Activated naive CD8-positive, alpha-beta T cell treated with anti-CD3 and anti-CD28 coated beads for 36 hours (primary cell): ENCODE measurements at regions not wholly inside any gene's neighbourhood (a gene's known extent, or its start where the extent isn't known, plus 50 kb on each side); places are given as distances from the start of the nearest gene placed in this dataset.

ENCODE experiments used
- DNase-seq: peaks from one replicate; pipeline ENCODE4 v3.0.0; 2021
- H3K27ac Mint-ChIP-seq: one replicate; pipeline ENCODE4 v1.8.0; 2022; ENCODE audit warnings: mild to moderate bottlenecking, moderate library complexity, mixed read lengths
- H3K27me3 Mint-ChIP-seq: one replicate; pipeline ENCODE4 v1.8.0; 2022; ENCODE audit warnings: mild to moderate bottlenecking, mixed read lengths
- H3K36me3 Mint-ChIP-seq: one replicate; pipeline ENCODE4 v1.8.0; 2021; ENCODE audit warnings: mild to moderate bottlenecking, mixed read lengths
- H3K4me1 Mint-ChIP-seq: one replicate; pipeline ENCODE4 v1.8.0; 2021; ENCODE audit warnings: mixed read lengths
- H3K4me3 Mint-ChIP-seq: one replicate; pipeline ENCODE4 v1.8.0; 2022; ENCODE audit warnings: mild to moderate bottlenecking, moderate library complexity, mixed read lengths
- H3K9me3 Mint-ChIP-seq: one replicate; pipeline ENCODE4 v1.8.0; 2022; ENCODE audit warnings: mixed read lengths

DNA sequence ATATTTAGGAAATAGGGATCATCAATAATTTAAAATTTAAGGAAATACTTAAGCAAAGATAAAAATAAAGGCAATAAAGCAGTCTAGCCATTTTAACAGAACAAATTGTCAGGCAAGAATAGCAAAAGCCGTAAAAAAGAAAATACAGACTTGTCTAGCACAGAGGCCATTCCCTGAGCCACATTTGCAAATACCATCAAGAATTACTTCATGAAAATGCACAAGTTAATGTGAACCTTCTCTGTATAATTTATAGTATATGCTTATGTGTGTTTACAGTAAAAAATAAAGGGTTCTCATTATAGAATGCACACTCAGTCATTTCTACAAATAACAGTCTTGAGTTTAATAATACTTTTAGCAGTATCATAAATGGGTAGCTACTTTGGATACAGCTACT, 505.9 kb upstream of the CPEB2 start:
- Mint-ChIP-seq H3K4me3 (no peak overlapping the region), H3K27ac (no peak overlapping the region), H3K9me3 (no peaks in the 10 kb centered on the region), H3K36me3 (no peaks in the 10 kb centered on the region), H3K4me1 (no peaks in the 10 kb centered on the region), H3K27me3 (no peaks in the 10 kb centered on the region)
- DNase-seq = no peak

DNA sequence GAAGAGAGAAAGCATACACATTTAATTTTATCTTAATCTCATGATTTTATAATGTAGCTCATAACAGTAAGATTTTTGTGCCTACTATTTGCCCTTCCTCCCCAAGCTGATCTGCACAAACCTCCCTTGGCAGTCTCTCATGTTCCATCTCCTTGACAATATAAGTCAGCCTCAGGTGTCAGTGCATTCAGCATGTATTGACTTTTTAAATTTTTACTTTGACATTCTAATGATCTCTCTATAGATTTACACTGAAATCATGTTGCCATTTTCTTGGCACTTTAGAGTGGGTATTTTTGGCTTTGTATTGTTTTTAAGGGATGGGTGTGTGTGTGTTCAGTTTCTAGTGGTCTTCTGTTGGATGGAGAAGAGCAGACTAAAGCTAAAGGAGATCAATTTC, 505.3 kb upstream of the CPEB2 start:
- H3K4me1 Mint-ChIP-seq = no peaks in the 10 kb centered on the region
- H3K9me3 Mint-ChIP-seq = no peaks in the 10 kb centered on the region
- H3K27me3 Mint-ChIP-seq = no peaks in the 10 kb centered on the region
- no peak overlapping the region for H3K4me3 Mint-ChIP-seq
- no peaks in the 10 kb centered on the region for H3K36me3 Mint-ChIP-seq
- no peak overlapping the region for H3K27ac Mint-ChIP-seq
- no peak for DNase-seq

DNA sequence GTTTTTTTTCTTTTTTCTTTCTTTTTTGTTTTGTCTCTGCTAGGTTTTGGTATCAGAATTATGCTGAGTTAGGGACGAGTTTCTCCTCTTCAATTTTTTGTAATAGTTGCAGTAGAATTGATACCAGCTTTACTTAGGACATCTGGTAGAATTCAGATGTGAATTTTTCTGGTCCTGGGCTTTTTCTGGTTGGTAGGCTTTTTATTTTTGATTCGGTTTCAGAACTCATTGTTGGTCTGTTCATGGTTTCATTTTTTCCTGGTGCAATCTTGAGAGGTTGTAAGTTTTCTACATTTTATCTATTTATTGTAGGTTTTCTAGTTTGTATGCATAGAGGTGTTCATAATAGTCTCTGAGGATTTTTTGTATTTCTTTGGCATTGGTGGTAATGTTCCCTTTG, 498.1 kb upstream of the CPEB2 start:
- Mint-ChIP-seq H3K27ac (no peak overlapping the region), H3K27me3 (peaks cover 20% of the 10 kb centered on the region), H3K36me3 (no peaks in the 10 kb centered on the region), H3K4me3 (no peak overlapping the region), H3K9me3 (peaks cover 1% of the 10 kb centered on the region), H3K4me1 (no peaks in the 10 kb centered on the region)
- no peak for DNase-seq

DNA sequence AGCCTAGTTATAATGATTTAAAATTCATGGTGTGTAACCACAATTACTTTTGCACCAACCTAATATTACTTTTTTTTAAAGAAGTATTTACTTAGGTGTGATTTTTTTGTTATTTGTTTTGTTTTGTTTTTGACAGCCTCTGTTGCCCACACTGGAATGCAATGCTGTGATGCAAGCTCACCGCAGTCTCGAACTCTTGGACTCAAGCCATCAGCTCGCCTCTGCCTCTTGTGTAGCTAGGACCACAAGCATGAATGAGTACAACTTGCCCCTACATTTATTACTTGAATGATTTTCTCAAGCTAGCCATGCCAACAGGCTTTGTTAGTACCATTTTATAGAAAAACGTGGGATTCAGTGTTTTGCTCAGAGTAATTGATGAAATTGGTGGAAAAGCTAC, 488.8 kb upstream of the CPEB2 start:
- peaks cover 11% of the 10 kb centered on the region for H3K27me3 Mint-ChIP-seq
- no peak overlapping the region for H3K27ac Mint-ChIP-seq
- DNase-seq = no peak
- H3K9me3 Mint-ChIP-seq = no peaks in the 10 kb centered on the region
- no peaks in the 10 kb centered on the region for H3K4me1 Mint-ChIP-seq
- no peaks in the 10 kb centered on the region for H3K36me3 Mint-ChIP-seq
- no peak overlapping the region for H3K4me3 Mint-ChIP-seq

DNA sequence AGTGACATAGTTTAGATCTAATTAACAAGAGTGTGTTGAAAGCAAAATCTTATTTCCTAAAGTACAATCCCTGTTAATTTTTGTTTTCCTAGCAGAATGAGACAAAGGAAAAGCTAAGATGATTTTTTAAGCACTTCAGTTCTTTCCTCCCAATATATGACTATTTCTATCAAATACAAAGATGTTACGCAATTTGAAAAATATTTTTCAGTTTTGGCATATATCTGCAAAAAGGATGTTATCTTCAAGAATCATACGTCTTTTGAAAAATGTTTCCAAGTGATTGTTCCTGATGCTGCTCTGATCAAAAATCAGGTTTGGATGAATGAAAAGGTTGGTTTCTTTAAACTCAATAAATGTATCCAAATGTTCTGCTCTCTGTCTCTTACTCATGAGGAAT, 486.7 kb upstream of the CPEB2 start:
- no peak overlapping the region for H3K4me3 Mint-ChIP-seq
- peaks cover 7% of the 10 kb centered on the region for H3K27me3 Mint-ChIP-seq
- no peaks in the 10 kb centered on the region for H3K36me3 Mint-ChIP-seq
- H3K9me3 Mint-ChIP-seq = no peaks in the 10 kb centered on the region
- no peak overlapping the region for H3K27ac Mint-ChIP-seq
- no peaks in the 10 kb centered on the region for H3K4me1 Mint-ChIP-seq
- DNase-seq = no peak

DNA sequence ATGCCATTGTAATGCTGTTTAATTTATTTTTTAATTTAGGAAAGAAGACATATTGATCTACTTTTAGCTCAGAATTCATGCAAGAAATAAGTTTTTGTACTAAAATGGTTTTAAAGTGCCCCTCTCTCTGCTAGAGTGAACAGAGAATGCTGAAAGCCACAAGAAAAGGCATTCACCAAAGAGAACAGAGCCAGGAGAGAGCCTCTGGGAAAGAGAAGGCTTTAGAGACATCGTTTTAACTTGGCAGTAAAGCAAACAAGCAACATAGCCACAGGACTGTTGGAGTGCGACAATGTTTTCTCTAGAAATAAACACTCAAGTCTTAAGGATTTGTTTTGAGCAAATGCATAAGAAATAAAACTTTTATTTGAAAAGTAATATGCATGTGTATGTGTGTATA, 484.1 kb upstream of the CPEB2 start:
- Mint-ChIP-seq H3K36me3 (no peaks in the 10 kb centered on the region), H3K27ac (no peak overlapping the region), H3K9me3 (no peaks in the 10 kb centered on the region), H3K4me1 (no peaks in the 10 kb centered on the region), H3K27me3 (peaks cover 4% of the 10 kb centered on the region), H3K4me3 (no peak overlapping the region)
- no peak for DNase-seq

DNA sequence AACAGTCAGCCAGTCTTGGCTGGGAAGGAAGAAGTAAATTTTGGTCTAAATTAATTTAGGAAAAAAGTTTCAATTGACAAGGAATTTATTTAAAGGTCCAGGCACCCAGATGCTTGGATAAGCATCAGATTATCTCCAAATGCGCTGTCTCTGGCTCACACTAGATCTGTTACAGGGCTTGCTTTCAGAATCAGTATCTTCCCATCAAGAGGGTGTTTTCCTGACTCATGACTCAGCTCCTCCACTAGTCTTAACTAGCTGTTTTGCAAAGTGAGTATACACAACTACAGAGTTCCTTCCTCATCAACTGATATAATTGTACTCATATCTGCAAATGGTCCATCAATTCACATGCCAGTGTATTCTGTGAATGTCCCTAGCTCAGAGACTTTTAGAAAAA, 482.1 kb upstream of the CPEB2 start:
- peaks cover 4% of the 10 kb centered on the region for H3K27me3 Mint-ChIP-seq
- no peaks in the 10 kb centered on the region for H3K36me3 Mint-ChIP-seq
- H3K4me1 Mint-ChIP-seq = no peaks in the 10 kb centered on the region
- H3K9me3 Mint-ChIP-seq = no peaks in the 10 kb centered on the region
- H3K27ac Mint-ChIP-seq = no peak overlapping the region
- no peak overlapping the region for H3K4me3 Mint-ChIP-seq
- no peak for DNase-seq

DNA sequence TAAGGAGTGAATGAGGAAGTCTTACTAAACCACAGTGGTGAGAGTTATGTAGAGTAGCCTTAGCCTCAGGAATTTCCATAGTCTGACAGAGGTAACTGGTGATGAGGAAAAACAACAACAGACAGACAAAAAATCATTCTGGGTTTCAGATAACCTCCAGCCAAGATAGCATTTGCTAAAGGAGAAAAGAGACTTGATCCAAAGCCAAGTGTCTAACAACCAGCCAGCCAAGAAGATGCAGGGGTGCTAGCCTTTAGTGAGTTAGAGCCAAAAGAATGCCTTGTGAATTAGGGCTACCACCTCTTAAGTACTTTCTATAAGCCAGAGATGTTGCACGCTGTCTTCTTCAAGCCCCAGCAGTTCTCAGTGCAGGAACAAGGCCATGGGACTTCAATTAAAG, 478.0 kb upstream of the CPEB2 start:
- H3K4me3 Mint-ChIP-seq = no peak overlapping the region
- H3K4me1 Mint-ChIP-seq = no peaks in the 10 kb centered on the region
- no peaks in the 10 kb centered on the region for H3K9me3 Mint-ChIP-seq
- DNase-seq = no peak
- H3K36me3 Mint-ChIP-seq = no peaks in the 10 kb centered on the region
- H3K27me3 Mint-ChIP-seq = peaks cover 4% of the 10 kb centered on the region
- no peak overlapping the region for H3K27ac Mint-ChIP-seq

DNA sequence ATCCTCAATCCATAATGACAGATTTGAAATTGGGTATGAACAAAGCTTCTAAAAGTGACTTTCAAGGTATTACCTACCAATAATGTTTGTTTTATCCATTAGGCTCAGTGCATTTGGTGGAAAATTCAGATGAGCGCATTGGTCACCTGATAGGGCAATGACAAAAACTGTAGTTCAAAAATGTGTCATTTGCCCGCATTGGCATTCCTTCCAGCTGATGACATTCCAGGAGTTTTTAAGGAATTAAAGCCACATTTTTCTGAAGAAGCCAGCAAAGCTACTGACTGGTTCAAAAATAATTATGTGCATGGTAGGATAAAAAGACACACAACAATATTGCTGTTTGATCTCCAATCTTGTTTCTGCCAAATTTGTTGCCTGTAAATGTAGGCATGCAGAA, 473.4 kb upstream of the CPEB2 start:
- no peaks in the 10 kb centered on the region for H3K36me3 Mint-ChIP-seq
- no peaks in the 10 kb centered on the region for H3K9me3 Mint-ChIP-seq
- no peak overlapping the region for H3K27ac Mint-ChIP-seq
- H3K4me3 Mint-ChIP-seq = no peak overlapping the region
- no peaks in the 10 kb centered on the region for H3K4me1 Mint-ChIP-seq
- no peak for DNase-seq
- no peaks in the 10 kb centered on the region for H3K27me3 Mint-ChIP-seq

DNA sequence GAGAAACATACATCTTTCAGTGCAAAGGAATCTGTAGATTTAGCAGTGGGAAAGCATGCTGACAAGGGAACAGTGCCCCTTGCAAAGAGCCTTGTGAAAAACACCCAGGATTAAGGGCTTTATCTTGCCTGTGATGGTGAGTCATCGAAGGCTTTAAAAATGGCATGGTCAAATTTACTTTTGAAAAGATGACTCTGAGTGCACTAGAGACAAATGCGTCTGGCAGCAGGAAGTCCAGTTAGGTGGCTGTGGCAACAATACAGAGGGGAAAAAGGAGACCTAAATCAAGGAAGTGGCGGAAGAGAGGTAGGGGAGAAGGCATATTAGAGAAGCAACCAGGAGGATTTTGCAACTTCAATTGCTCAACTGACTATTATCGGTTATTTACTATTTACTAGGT, 472.6 kb upstream of the CPEB2 start:
- H3K36me3 Mint-ChIP-seq = no peaks in the 10 kb centered on the region
- no peak overlapping the region for H3K27ac Mint-ChIP-seq
- no peaks in the 10 kb centered on the region for H3K9me3 Mint-ChIP-seq
- no peaks in the 10 kb centered on the region for H3K4me1 Mint-ChIP-seq
- no peak overlapping the region for H3K4me3 Mint-ChIP-seq
- no peaks in the 10 kb centered on the region for H3K27me3 Mint-ChIP-seq
- no peak for DNase-seq

DNA sequence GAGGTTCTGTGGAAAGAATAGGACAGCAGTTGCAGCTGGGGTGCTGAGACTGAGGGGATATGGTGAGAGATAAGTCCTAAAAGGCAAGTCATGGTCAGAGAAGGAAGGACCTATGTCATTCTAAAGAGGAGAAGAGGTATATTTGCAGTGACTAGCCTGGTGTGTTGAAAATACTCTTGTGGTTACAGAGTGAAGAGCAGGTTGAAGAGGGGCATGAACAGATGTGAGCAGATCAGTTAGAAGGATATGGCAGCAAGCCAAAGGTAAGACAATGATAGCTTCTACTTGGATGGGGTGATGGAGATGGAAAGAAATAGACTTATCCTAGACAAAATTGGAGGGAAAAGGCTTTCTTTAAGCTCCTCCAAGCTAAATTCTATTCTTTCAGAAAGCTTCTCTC, 469.8 kb upstream of the CPEB2 start:
- no peak overlapping the region for H3K27ac Mint-ChIP-seq

DNA sequence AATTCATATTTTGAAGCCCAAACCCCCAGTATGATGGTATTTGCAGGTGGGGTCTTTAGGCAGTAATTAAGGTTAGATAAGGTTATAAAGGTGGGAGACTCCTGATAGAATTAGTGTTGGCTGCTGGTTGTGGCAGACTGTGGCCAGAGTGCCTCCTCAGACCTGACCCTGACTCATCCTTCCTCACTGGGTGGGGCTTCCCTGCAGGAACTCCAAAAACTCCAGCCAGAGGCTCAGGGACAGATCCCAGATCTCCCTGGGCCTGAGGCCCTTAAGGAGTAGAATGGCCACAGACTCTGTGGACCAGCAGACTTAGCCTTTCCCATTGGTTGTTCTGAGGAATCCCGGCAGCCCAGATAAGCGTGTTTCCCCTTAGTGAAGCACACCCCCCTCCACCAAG, 463.0 kb upstream of the CPEB2 start:
- H3K27me3 Mint-ChIP-seq = peaks cover 10% of the 10 kb centered on the region
- no peaks in the 10 kb centered on the region for H3K36me3 Mint-ChIP-seq
- no peaks in the 10 kb centered on the region for H3K4me1 Mint-ChIP-seq
- no peak for DNase-seq
- H3K9me3 Mint-ChIP-seq = peaks cover 2% of the 10 kb centered on the region
- H3K27ac Mint-ChIP-seq = no peak overlapping the region
- H3K4me3 Mint-ChIP-seq = no peak overlapping the region

More for the DNA sequence above, 469.8 kb upstream of the CPEB2 start:
- H3K4me1 Mint-ChIP-seq = no peaks in the 10 kb centered on the region
- no peaks in the 10 kb centered on the region for H3K27me3 Mint-ChIP-seq
- no peaks in the 10 kb centered on the region for H3K36me3 Mint-ChIP-seq
- no peak overlapping the region for H3K4me3 Mint-ChIP-seq
- DNase-seq = no peak
- H3K9me3 Mint-ChIP-seq = no peaks in the 10 kb centered on the region

DNA sequence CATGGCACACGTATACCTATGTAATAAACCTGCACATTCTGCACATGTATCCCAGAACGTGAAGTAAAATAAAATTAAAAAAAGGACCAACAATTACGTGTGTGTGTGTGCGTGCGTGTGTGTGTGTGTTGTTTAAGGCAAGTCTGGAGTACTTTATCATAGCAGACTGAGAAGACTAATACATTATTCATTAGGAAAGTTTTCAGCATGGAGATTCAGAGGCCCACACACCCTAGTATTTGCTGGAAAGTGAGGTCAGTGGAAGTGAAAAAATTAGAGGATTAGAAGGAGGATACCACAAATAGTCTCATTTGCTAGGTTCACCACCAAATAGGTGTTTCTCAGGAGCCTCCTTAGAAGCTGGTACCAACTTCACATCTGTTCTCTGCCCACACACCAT, 457.1 kb upstream of the CPEB2 start:
- Mint-ChIP-seq H3K4me1 (no peaks in the 10 kb centered on the region), H3K9me3 (peaks cover 6% of the 10 kb centered on the region), H3K27ac (no peak overlapping the region), H3K27me3 (peaks cover 4% of the 10 kb centered on the region), H3K36me3 (no peaks in the 10 kb centered on the region), H3K4me3 (no peak overlapping the region)
- DNase-seq = no peak

DNA sequence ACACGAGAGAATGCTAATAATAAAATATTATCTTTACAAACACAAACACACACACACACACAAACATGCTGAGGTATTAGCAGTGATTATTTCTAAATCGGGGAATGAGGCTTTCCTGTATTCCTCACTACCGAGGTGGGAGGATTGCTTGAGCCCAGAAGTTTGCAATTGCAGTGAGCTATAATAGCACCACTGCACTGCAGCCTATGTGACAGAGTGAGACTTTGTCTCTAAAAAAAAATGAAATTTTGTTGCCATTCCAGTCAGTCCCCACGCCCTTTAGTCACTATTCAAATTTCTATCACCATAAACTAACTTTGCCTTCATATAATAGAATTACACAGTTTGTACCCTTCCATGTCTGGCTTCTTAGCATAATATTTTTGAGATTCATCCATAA, 456.5 kb upstream of the CPEB2 start:
- Mint-ChIP-seq H3K4me3 (no peak overlapping the region), H3K4me1 (no peaks in the 10 kb centered on the region), H3K27me3 (peaks cover 4% of the 10 kb centered on the region), H3K9me3 (peaks cover 6% of the 10 kb centered on the region), H3K36me3 (no peaks in the 10 kb centered on the region), H3K27ac (no peak overlapping the region)
- DNase-seq = no peak

DNA sequence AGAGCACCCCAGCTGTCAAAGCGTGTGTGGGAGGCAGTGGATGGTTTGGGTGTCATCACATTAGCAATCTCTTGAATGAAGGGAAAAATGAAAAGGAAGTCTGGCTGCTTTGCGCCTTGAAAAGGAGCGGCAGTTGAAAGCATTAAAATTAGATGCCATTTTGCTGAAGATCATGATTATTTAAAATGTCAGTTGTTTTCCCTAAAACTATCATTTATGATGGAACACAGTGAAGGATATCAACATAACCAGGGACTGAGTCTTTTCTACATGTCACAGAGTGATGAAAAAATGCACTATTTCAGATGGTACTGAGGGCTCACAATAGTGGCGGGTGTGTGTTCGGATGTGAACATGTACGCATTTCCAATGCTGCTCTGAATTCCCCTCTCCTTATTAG, 450.2 kb upstream of the CPEB2 start:
- no peak overlapping the region for H3K4me3 Mint-ChIP-seq
- no peaks in the 10 kb centered on the region for H3K4me1 Mint-ChIP-seq
- no peaks in the 10 kb centered on the region for H3K27me3 Mint-ChIP-seq
- H3K27ac Mint-ChIP-seq = no peak overlapping the region
- DNase-seq = no peak
- peaks cover 1% of the 10 kb centered on the region for H3K9me3 Mint-ChIP-seq
- H3K36me3 Mint-ChIP-seq = no peaks in the 10 kb centered on the region

DNA sequence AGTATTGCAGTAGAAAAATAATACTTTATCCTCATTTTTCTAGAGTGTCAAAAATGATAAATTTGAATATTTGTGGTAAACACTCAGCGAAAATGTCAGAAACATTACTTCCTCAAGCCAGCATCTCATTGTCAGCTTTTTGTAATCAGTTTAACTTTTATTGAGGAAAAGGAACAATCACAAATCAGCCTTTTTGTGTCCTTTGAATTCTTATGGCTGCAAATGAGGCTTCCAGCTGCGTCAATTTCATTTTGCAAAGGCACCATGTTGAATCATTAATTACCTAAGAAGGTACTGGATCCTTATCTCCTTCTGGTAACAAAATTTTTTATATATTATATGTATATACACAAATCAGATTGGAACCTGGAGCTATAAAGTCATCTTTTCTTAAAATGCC, 442.6 kb upstream of the CPEB2 start:
- Mint-ChIP-seq H3K9me3 (no peaks in the 10 kb centered on the region), H3K4me3 (no peak overlapping the region), H3K27ac (no peak overlapping the region), H3K4me1 (no peaks in the 10 kb centered on the region), H3K27me3 (peaks cover 8% of the 10 kb centered on the region), H3K36me3 (no peaks in the 10 kb centered on the region)
- DNase-seq = no peak

DNA sequence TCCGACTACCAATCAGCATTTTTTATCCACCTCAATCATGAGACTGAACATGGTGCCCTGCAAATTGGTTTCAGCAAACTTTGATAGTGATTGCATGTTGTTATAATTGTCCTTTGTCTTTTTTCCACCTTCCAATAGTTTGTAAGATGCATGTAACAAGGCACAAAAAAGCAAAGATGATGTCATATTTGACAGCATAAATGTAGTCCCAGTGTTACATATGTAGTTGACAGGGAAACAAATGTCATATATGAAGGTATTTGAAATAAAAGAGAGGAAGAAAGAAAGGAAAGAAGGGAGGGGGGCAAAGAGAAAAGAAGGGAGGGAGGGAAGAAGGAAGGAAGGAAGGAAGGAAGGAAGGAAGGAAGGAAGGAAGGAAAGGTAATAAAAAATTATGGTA, 441.7 kb upstream of the CPEB2 start:
- Mint-ChIP-seq H3K4me3 (no peak overlapping the region), H3K27me3 (peaks cover 11% of the 10 kb centered on the region), H3K27ac (no peak overlapping the region), H3K9me3 (peaks cover 1% of the 10 kb centered on the region), H3K36me3 (no peaks in the 10 kb centered on the region), H3K4me1 (no peaks in the 10 kb centered on the region)
- no peak for DNase-seq
